ENCODE measurements at regions not wholly inside any gene's neighbourhood (a gene's known extent, or its start where the extent isn't known, plus 50 kb on each side); places are given as distances from the start of the nearest gene placed in this dataset.
A peak's percentile ranks its signal among the peaks of the same experiment; 100 is the strongest.
"Not testable (repeated sequence)": the region's sequence is repeated elsewhere in the genome, so short reads cannot be mapped to it uniquely, and the experiment has no call there.

GRCh38 chr9:113705306-113705927, 170.7 kb upstream of the ZNF618 start:
- DNase-seq (ENCODE audit: low read depth) = no peak

- no peak for DNase-seq (ENCODE audit: low read depth)
These were observed 170.1 kb upstream of the ZNF618 start for GRCh38 chr9:113705928-113706519.

GRCh38 chr9:113707953-113708695, 168.0 kb upstream of the ZNF618 start:
- no peak for DNase-seq (ENCODE audit: low read depth)

GRCh38 chr9:113708821-113709713, 167.0 kb upstream of the ZNF618 start:
- no peak for DNase-seq (ENCODE audit: low read depth)

GRCh38 chr9:113709721-113710120, 166.4 kb upstream of the ZNF618 start:
- no peak for DNase-seq (ENCODE audit: low read depth)

- DNase-seq (ENCODE audit: low read depth) = no peak
These were observed 164.9 kb upstream of the ZNF618 start for GRCh38 chr9:113711251-113711650.

- DNase-seq (ENCODE audit: low read depth) = peak; percentile 60
These were observed 164.1 kb upstream of the ZNF618 start for GRCh38 chr9:113712053-113712452.

GRCh38 chr9:113715086-113715485, 161.0 kb upstream of the ZNF618 start:
- DNase-seq (ENCODE audit: low read depth) = peak; percentile 77

- no peak for DNase-seq (ENCODE audit: low read depth)
These were observed 156.2 kb upstream of the ZNF618 start for GRCh38 chr9:113719919-113720318.

GRCh38 chr9:113720495-113720894, 155.6 kb upstream of the ZNF618 start:
- DNase-seq (ENCODE audit: low read depth) = no peak

GRCh38 chr9:113721856-113722255, 154.3 kb upstream of the ZNF618 start:
- no peak for DNase-seq (ENCODE audit: low read depth)

GRCh38 chr9:113724202-113724601, 151.9 kb upstream of the ZNF618 start:
- no peak for DNase-seq (ENCODE audit: low read depth)

- DNase-seq (ENCODE audit: low read depth) = no peak
These were observed 147.1 kb upstream of the ZNF618 start for GRCh38 chr9:113728989-113729388.

GRCh38 chr9:113734826-113735225, 141.3 kb upstream of the ZNF618 start:
- DNase-seq (ENCODE audit: low read depth) = no peak

GRCh38 chr9:113737517-113738271, 138.4 kb upstream of the ZNF618 start:
- peak; percentile 53 for DNase-seq (ENCODE audit: low read depth)

- no peak for DNase-seq (ENCODE audit: low read depth)
These were observed 137.6 kb upstream of the ZNF618 start for GRCh38 chr9:113738496-113738892.

- DNase-seq (ENCODE audit: low read depth) = no peak
These were observed 137.1 kb upstream of the ZNF618 start for GRCh38 chr9:113738893-113739604.

GRCh38 chr9:113739605-113740507, 136.3 kb upstream of the ZNF618 start:
- not testable (repeated sequence) for DNase-seq (ENCODE audit: low read depth)
